Neural progenitor cell (in vitro differentiated cells): ENCODE measurements at regions not wholly inside any gene's neighbourhood (a gene's known extent, or its start where the extent isn't known, plus 50 kb on each side); places are given as distances from the start of the nearest gene placed in this dataset.

Source experiments
- DNase-seq: peaks from one replicate; pipeline ENCODE4 v3.0.0-alpha.2; 2016; ENCODE audit warnings: low spot score
- H2AFZ ChIP-seq: fragments of 200-600 bp; sonication (generic); replicated peaks from 2 replicates; pipeline ENCODE4 v1.6.1; 2016; ENCODE audit warnings: antibody characterized with exemption
- H3F3A ChIP-seq: fragments of 200-600 bp; sonication (generic); 2 replicates; pipeline ENCODE4 v1.6.1; 2016; ENCODE audit warnings: antibody characterized with exemption, low read depth
- H3K27ac ChIP-seq: fragments of 200-600 bp; sonication (generic); 2 replicates; pipeline ENCODE4 v1.5.1; 2016; ENCODE audit warnings: mild to moderate bottlenecking
- H3K27me3 ChIP-seq: fragments of 200-600 bp; sonication (generic); 2 replicates; pipeline ENCODE4 v1.6.1; 2016; ENCODE audit warnings: mild to moderate bottlenecking, moderate library complexity
- H3K36me3 ChIP-seq: fragments of 200-600 bp; sonication (generic); 2 replicates; pipeline ENCODE4 v1.5.1; 2016
- H3K4me1 ChIP-seq: fragments of 200-600 bp; sonication (generic); 2 replicates; pipeline ENCODE4 v1.6.1; 2016; ENCODE audit warnings: mixed run types
- H3K4me2 ChIP-seq: fragments of 200-600 bp; sonication (generic); 2 replicates; pipeline ENCODE4 v1.6.1; 2016
- H3K4me3 ChIP-seq: fragments of 200-600 bp; sonication (generic); 2 replicates; pipeline ENCODE4 v1.5.1; 2016
- H3K79me2 ChIP-seq: fragments of 200-600 bp; sonication (generic); 2 replicates; pipeline ENCODE4 v1.6.1; 2016; ENCODE audit warnings: low read depth
- H3K9ac ChIP-seq: fragments of 200-600 bp; sonication (generic); 2 replicates; pipeline ENCODE4 v1.6.1; 2016
- H3K9me3 ChIP-seq: fragments of 200-600 bp; sonication (generic); 2 replicates; pipeline ENCODE4 v1.5.1; 2016; ENCODE audit warnings: low read depth
- H4K20me1 ChIP-seq: fragments of 200-600 bp; sonication (generic); 2 replicates; pipeline ENCODE4 v1.6.1; 2016; ENCODE audit warnings: low read depth
- H3K27ac Mint-ChIP-seq: 3 replicates; pipeline ENCODE4 v1.8.0; 2021; ENCODE audit warnings: mixed read lengths
- H3K27me3 Mint-ChIP-seq: 2 replicates; pipeline ENCODE4 v1.8.0; 2022; ENCODE audit warnings: low read depth, mild to moderate bottlenecking, inconsistent platforms, moderate library complexity, mixed read lengths; ENCODE audit not compliant: insufficient read depth
- H3K36me3 Mint-ChIP-seq: 3 replicates; pipeline ENCODE4 v1.8.0; 2021; ENCODE audit warnings: mixed read lengths
- H3K4me1 Mint-ChIP-seq: 3 replicates; pipeline ENCODE4 v1.8.0; 2021; ENCODE audit warnings: mixed read lengths
- H3K4me3 Mint-ChIP-seq: 3 replicates; pipeline ENCODE4 v1.8.0; 2021; ENCODE audit warnings: mild to moderate bottlenecking, moderate library complexity, mixed read lengths
- H3K9me3 Mint-ChIP-seq: 3 replicates; pipeline ENCODE4 v1.8.0; 2020; ENCODE audit warnings: mixed read lengths
- EZH2 ChIP-seq: fragments of 200-600 bp; sonication (generic); IDR thresholded peaks from 2 replicates; pipeline ENCODE4 v1.6.1; 2017; ENCODE audit warnings: antibody characterized with exemption, mild to moderate bottlenecking, moderate library complexity
- EZH2phosphoT487 ChIP-seq: fragments of 200-600 bp; sonication (generic); IDR thresholded peaks from 2 replicates; pipeline ENCODE4 v1.6.1; 2017; ENCODE audit warnings: antibody characterized with exemption
- TF ChIP-seq, protein P1 (sequence below): fragments of 200-600 bp; sonication (generic); IDR thresholded peaks from 2 replicates; pipeline ENCODE4 v1.5.1; 2017; ENCODE audit warnings: antibody characterized with exemption, mild to moderate bottlenecking

DNA sequence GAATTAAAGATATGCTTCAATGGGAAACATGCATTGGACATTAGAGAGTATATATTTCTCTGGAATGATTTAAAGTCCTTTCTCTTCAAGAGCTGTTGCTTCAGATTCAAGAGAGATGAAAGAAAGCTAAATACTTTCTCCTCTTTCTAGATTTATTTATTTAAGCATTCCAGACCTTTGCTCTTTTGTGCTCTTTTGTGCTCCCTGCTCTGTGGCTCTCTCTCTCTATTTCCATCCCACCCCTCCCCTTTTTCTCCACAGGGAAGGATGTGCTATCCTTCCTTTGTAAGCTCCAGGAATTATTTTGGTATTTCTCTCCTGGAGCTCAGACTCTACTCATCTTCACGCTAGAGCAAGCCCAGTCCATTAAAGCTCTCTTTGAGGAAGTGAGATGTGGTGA is 871.9 kb upstream of the GBE1 start:
- Mint-ChIP-seq H3K27me3 (no peaks in the 10 kb centered on the region), H3K4me3 (no peak overlapping the region), H3K9me3 (no peaks in the 10 kb centered on the region), H3K27ac (no peak overlapping the region), H3K36me3 (no peaks in the 10 kb centered on the region), H3K4me1 (peaks cover 5% of the 10 kb centered on the region)
- Histone ChIP-seq H2AFZ (peak overlapping the region; percentile 35), H3K27ac (no peak overlapping the region), H4K20me1 (no peaks in the 10 kb centered on the region), H3K4me2 (peak overlapping the region; percentile 46), H3K4me1 (peaks cover 9% of the 10 kb centered on the region), H3K9ac (no peak overlapping the region), H3K79me2 (no peaks in the 10 kb centered on the region), H3F3A (no peaks in the 10 kb centered on the region), H3K36me3 (no peaks in the 10 kb centered on the region), H3K4me3 (no peak overlapping the region), H3K9me3 (peaks cover 3% of the 10 kb centered on the region), H3K27me3 (no peaks in the 10 kb centered on the region)
- peak; percentile 65 for DNase-seq
- TF ChIP-seq, protein P1, sequence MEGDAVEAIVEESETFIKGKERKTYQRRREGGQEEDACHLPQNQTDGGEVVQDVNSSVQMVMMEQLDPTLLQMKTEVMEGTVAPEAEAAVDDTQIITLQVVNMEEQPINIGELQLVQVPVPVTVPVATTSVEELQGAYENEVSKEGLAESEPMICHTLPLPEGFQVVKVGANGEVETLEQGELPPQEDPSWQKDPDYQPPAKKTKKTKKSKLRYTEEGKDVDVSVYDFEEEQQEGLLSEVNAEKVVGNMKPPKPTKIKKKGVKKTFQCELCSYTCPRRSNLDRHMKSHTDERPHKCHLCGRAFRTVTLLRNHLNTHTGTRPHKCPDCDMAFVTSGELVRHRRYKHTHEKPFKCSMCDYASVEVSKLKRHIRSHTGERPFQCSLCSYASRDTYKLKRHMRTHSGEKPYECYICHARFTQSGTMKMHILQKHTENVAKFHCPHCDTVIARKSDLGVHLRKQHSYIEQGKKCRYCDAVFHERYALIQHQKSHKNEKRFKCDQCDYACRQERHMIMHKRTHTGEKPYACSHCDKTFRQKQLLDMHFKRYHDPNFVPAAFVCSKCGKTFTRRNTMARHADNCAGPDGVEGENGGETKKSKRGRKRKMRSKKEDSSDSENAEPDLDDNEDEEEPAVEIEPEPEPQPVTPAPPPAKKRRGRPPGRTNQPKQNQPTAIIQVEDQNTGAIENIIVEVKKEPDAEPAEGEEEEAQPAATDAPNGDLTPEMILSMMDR = no peak
- TF ChIP-seq EZH2phosphoT487 = peak; percentile 61

DNA sequence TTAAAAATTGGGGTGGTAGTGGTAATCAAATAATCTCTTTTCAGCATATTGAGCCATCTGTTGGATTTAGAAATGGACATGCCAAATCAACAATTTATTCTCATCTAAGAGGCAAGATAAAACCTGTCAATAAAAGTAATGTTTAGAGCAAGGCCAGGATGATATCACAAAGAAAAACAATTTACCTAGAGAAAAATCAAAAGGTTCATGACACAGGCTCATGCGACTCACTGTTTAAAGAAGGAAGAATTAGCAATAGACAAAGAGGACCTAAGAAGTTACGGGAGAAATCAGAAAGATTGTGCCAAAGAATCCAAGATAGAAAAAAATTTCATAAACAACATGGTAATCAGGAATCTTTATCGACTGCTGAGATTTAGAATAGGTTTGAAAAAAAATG is 868.5 kb upstream of the GBE1 start:
- no peak for DNase-seq
- Histone ChIP-seq H3K4me2 (no peak overlapping the region), H3K79me2 (no peaks in the 10 kb centered on the region), H3K27me3 (no peaks in the 10 kb centered on the region), H3K9ac (no peak overlapping the region), H3K27ac (no peak overlapping the region), H3K4me1 (peaks cover 9% of the 10 kb centered on the region), H3K36me3 (no peaks in the 10 kb centered on the region), H3K4me3 (no peak overlapping the region), H3F3A (no peaks in the 10 kb centered on the region), H4K20me1 (no peaks in the 10 kb centered on the region), H2AFZ (no peak overlapping the region), H3K9me3 (peaks cover 3% of the 10 kb centered on the region)
- H3K4me3 Mint-ChIP-seq = no peak overlapping the region
- peaks cover 5% of the 10 kb centered on the region for H3K4me1 Mint-ChIP-seq
- no peaks in the 10 kb centered on the region for H3K27me3 Mint-ChIP-seq
- no peaks in the 10 kb centered on the region for H3K36me3 Mint-ChIP-seq
- H3K27ac Mint-ChIP-seq = no peak overlapping the region
- TF ChIP-seq, protein P1 = no peak
- TF ChIP-seq EZH2phosphoT487 = no peak
- TF ChIP-seq EZH2 = no peak
- H3K9me3 Mint-ChIP-seq = no peaks in the 10 kb centered on the region

DNA sequence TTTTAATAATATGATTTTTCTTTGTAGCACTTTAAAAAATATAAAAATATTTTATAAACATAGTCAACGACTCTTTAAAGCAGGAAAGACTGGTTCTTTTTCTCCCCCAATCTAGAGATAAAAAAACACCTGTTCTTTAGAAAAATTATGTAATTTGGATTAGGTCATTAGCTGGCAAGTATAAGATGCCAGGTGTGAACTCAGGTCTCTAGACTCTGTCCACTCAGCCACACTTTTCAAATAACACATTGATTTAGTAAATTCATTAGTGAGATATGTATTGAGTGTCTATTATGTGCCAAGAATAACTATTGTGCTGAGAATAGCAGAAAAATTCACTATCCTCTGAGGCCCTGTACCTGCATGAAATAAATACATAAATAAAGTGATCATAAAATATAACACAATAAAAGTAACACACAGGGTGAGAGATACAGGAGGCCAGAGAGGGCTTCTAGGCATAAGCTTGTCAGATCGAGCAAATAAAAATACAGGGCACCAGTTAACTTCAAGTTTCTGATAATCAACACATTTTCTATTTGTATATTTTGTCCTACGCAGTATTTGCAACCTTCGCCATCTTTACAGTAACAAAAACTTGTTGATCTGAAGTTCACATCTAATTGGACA is 867.1 kb upstream of the GBE1 start:
- no peak overlapping the region for H3K4me3 Mint-ChIP-seq
- no peaks in the 10 kb centered on the region for H3K36me3 Mint-ChIP-seq
- H3K9me3 Mint-ChIP-seq = peaks cover 6% of the 10 kb centered on the region

More for the DNA sequence above, 867.1 kb upstream of the GBE1 start:
- Histone ChIP-seq H3K9ac (no peak overlapping the region), H3K27ac (no peak overlapping the region), H3K4me2 (no peak overlapping the region), H3K9me3 (peaks cover under 1% of the 10 kb centered on the region), H3K36me3 (no peaks in the 10 kb centered on the region), H2AFZ (no peak overlapping the region), H3K4me1 (peaks cover 6% of the 10 kb centered on the region), H4K20me1 (no peaks in the 10 kb centered on the region), H3F3A (no peaks in the 10 kb centered on the region), H3K27me3 (no peaks in the 10 kb centered on the region), H3K4me3 (no peak overlapping the region), H3K79me2 (no peaks in the 10 kb centered on the region)
- TF ChIP-seq, protein P1 = no peak
- TF ChIP-seq EZH2 (no peak), EZH2phosphoT487 (no peak)
- Mint-ChIP-seq H3K27ac (no peak overlapping the region), H3K27me3 (no peaks in the 10 kb centered on the region), H3K4me1 (peaks cover 2% of the 10 kb centered on the region)
- no peak for DNase-seq
